LHCN-M2 (cell line): ENCODE measurements at regions not wholly inside any gene's neighbourhood (a gene's known extent, or its start where the extent isn't known, plus 50 kb on each side); places are given as distances from the start of the nearest gene placed in this dataset.
A peak's percentile ranks its signal among the peaks of the same experiment; 100 is the strongest.
"Not testable (repeated sequence)": the region's sequence is repeated elsewhere in the genome, so short reads cannot be mapped to it uniquely, and the experiment has no call there.

Experiments
- DNase-seq: peaks from one replicate; pipeline ENCODE4 v3.0.0-alpha.2; 2012; ENCODE audit warnings: low read depth

DNA sequence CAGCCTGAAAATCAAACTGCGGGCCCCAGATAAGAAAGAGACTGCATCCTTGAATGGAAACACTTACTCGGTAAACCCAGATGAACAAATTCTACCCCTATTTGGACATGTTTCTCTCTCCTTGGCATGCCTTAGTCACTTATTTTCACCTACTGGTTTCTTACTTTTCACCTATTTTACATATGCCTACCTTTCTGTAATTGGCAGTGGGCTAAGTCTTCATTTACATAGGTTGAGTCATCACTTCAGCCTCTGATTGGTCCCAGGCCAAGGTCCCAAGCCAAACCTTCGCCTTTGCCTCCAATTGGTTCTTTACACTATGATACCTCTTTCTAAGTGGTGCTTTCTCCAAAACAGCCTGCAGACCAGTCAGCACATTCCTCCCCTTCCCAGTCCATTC lies 111.3 kb downstream of the DYRK2 start:
- no peak for DNase-seq

- DNase-seq, result no peak
Observed at GRCh38 chr12:67760586-67761275, 112.2 kb downstream of the DYRK2 start.

DNA sequence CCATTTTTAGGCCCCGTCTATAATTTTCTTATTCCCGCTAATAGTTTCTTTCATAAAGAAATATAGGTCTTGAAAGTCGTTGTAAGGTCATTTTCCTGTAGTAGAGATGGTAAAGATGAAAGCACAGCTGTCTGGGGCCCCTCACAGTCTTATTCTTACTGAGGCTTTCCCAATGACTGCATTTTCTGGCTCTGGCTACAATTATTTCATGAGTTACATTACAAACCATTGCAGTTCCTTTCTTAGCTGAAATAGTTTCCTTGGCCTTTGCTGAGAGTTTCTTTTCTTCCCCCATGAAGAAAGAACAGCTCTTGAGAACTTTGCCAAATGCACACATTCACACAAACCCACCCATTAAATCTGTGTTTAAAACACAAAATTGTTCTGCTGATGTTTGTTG lies 113.0 kb downstream of the DYRK2 start:
- DNase-seq, result no peak

GRCh38 chr12:67764055-67764454 lies 115.5 kb downstream of the DYRK2 start:
- DNase-seq, result no peak

- no peak for DNase-seq
Observed at GRCh38 chr12:67764946-67765619, 116.5 kb downstream of the DYRK2 start.

GRCh38 chr12:67765776-67766766 lies 117.5 kb downstream of the DYRK2 start:
- peak; percentile 77 for DNase-seq

- peak; percentile 65 for DNase-seq
Observed at GRCh38 chr12:67772267-67773169, 124.0 kb downstream of the DYRK2 start.

GRCh38 chr12:67773896-67774295 lies 125.4 kb downstream of the DYRK2 start:
- DNase-seq, result peak; percentile 11

GRCh38 chr12:67774983-67775587 lies 126.5 kb downstream of the DYRK2 start:
- DNase-seq, result no peak

- DNase-seq, result no peak
Observed at GRCh38 chr12:67780580-67781084, 132.1 kb downstream of the DYRK2 start.

- no peak for DNase-seq
Observed at GRCh38 chr12:67782573-67782972, 134.0 kb downstream of the DYRK2 start.

DNA sequence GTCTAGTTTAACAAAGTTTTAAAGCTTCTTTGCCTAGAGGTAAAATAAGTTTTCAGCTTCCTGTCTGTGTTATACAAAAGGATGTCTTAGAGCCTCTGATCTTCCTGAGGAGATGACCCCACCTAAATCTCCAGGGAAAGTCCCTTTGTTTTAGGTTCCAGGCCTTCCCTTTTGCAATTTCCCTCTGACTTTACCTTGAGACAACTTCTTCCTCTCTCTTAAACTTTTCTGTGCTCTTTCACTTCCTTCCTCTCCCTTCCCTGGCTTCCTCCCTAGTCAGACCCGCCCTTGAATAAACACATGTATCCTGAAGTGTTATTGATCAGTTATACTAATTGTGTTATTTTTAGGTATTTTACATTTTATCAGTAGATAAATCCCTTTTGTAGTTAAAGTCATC lies 134.8 kb downstream of the DYRK2 start:
- no peak for DNase-seq

- no peak for DNase-seq
Observed at GRCh38 chr12:67784831-67785230, 136.3 kb downstream of the DYRK2 start.

DNA sequence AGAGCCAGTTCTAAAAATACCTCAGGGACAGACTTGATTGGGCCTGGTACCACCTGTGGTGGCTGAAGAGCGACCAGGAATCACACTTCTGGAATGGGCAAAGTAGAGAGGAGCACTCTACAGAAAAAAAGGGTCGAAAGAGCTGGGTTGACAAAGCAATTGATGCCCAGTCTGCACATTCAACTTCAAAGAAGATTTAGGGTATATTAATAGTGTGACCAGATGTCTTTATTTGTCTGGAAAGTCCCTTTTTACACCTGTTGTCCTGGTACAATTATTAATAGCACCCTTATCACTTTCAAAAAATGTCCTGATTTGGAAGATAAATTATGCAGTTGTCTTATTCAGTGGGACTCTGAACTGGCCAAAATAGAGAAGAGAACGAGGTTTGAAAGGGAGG lies 137.5 kb downstream of the DYRK2 start:
- no peak for DNase-seq

DNA sequence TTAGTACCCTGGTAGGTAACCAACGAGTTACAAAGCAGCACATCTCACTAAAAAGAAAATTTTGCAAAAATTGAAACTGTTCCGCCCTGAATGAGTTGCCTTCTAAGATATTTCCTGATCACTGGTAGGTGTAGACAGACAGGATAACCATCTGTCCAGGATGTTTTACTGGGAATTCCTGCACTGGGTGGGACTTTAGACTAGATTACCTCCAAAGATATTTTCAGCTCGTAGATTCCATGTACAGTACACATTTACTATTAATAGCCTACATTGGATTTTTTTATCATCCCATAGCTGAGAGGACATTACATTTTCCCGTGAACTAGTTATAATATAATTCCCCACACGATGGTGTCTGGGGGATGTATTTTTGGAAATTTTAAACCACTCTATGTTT lies 139.6 kb downstream of the DYRK2 start:
- peak; percentile 19 for DNase-seq

DNA sequence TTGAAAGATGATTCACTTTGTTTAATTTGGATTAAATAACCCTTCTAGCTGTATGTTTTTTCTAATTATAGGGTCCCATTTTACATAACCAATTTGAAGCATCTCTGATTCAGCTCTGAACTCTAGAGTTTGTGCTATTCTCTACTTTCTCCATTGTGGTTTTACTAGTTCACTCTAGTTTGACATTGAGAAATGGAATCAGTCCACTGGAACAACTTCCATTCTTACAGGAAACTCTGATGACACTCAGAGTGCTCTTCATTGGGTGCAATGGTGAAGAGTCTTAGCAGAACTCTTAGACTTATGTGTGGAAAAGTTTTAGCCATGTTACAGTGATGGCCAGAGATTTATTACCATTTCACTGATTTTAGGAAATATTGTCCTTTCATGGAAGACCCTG lies 140.7 kb downstream of the DYRK2 start:
- DNase-seq, result peak; percentile 14

- DNase-seq, result peak; percentile 21
Observed at GRCh38 chr12:67790660-67791059, 142.1 kb downstream of the DYRK2 start.

DNA sequence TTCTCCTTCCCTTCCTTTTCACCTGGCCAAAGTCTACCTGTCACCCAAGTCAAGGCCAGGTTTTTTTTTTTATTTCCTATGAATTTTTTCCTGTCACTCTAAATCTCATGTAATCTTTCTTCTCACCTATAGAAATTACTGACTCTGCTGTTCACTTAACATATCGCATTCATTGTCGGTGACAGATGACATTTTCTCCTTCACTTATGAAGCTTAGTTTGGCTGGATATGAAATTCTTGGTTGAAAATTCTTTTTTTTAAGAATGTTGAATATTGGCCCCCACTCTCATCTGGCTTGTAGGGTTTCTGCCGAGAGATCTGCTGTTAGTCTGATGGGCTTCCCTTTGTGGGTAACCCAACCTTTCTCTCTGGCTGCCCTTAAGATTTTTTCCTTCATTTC lies 142.8 kb downstream of the DYRK2 start:
- DNase-seq, result not testable (repeated sequence)

GRCh38 chr12:67792185-67792584 lies 143.6 kb downstream of the DYRK2 start:
- no peak for DNase-seq

DNA sequence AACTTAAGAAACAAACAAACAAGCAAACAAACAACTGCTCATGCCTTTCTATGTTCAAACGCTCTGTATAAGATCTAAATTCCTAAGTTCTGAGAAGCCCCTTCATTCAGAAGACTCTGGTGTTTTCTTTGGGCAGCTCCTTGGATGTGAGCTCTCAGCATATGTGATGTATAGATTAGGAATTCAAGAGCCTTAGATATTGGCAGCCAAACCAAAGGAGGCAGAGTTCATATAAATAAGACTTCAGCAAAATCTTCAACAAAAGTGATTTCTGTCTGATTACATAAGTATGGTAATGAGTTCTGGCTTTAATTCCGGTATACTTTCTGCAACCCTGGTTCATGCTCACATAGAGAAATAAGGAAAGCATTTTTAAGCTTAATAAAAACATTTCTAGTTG lies 145.6 kb downstream of the DYRK2 start:
- no peak for DNase-seq
